Endothelial cell (in vitro differentiated cells): ENCODE measurements at regions not wholly inside any gene's neighbourhood (a gene's known extent, or its start where the extent isn't known, plus 50 kb on each side); places are given as distances from the start of the nearest gene placed in this dataset.

Experiments
- DNase-seq: peaks from one replicate; pipeline ENCODE4 v3.0.0; 2021; ENCODE audit warnings: low spot score
- H3K27ac Mint-ChIP-seq: one replicate; pipeline ENCODE4 v1.8.0; 2021; ENCODE audit warnings: mixed read lengths, inconsistent platforms; ENCODE audit not compliant: unreplicated experiment
- H3K27me3 Mint-ChIP-seq: one replicate; pipeline ENCODE4 v1.8.0; 2021; ENCODE audit warnings: mild to moderate bottlenecking, moderate library complexity, mixed read lengths, inconsistent platforms; ENCODE audit not compliant: unreplicated experiment
- H3K36me3 Mint-ChIP-seq: one replicate; pipeline ENCODE4 v1.8.0; 2021; ENCODE audit warnings: mild to moderate bottlenecking, low read depth, mixed read lengths, inconsistent platforms; ENCODE audit not compliant: unreplicated experiment
- H3K4me1 Mint-ChIP-seq: one replicate; pipeline ENCODE4 v1.8.0; 2021; ENCODE audit warnings: mild to moderate bottlenecking, mixed read lengths, inconsistent platforms; ENCODE audit not compliant: unreplicated experiment
- H3K4me3 Mint-ChIP-seq: one replicate; pipeline ENCODE4 v1.8.0; 2021; ENCODE audit warnings: mild to moderate bottlenecking, mixed read lengths, inconsistent platforms; ENCODE audit not compliant: unreplicated experiment
- H3K9me3 Mint-ChIP-seq: one replicate; pipeline ENCODE4 v1.8.0; 2021; ENCODE audit warnings: mixed read lengths, inconsistent platforms; ENCODE audit not compliant: unreplicated experiment
- CTCF ChIP-seq: fragments of 200-600 bp; sonication (generic); IDR thresholded peaks from one replicate; pipeline ENCODE4 v1.5.0; 2021; ENCODE audit warnings: antibody characterized with exemption; ENCODE audit not compliant: unreplicated experiment

- H3K4me1 Mint-ChIP-seq: no peaks in the 10 kb centered on the region
- peak; percentile 35 for TF ChIP-seq CTCF
- no peaks in the 10 kb centered on the region for H3K27me3 Mint-ChIP-seq
Measured at GRCh38 chr3:34882764-34883163, 756.6 kb upstream of the ARPP21 start.

GRCh38 chr3:34884007-34884406 is 755.3 kb upstream of the ARPP21 start:
- Mint-ChIP-seq H3K9me3 (no peaks in the 10 kb centered on the region), H3K27me3 (no peaks in the 10 kb centered on the region), H3K4me3 (no peak overlapping the region), H3K27ac (no peak overlapping the region), H3K4me1 (no peaks in the 10 kb centered on the region), H3K36me3 (no peaks in the 10 kb centered on the region)
- no peak for DNase-seq
- no peak for TF ChIP-seq CTCF

More at GRCh38 chr3:34882764-34883163, 756.6 kb upstream of the ARPP21 start:
- no peak overlapping the region for H3K27ac Mint-ChIP-seq
- H3K36me3 Mint-ChIP-seq: no peaks in the 10 kb centered on the region
- peak; percentile 17 for DNase-seq
- no peaks in the 10 kb centered on the region for H3K9me3 Mint-ChIP-seq
- H3K4me3 Mint-ChIP-seq: no peak overlapping the region

- Mint-ChIP-seq H3K27ac (no peak overlapping the region), H3K27me3 (no peaks in the 10 kb centered on the region), H3K4me1 (no peaks in the 10 kb centered on the region), H3K36me3 (no peaks in the 10 kb centered on the region), H3K4me3 (no peak overlapping the region), H3K9me3 (no peaks in the 10 kb centered on the region)
- no peak for TF ChIP-seq CTCF
- DNase-seq: no peak
Measured at GRCh38 chr3:34886443-34886842, 752.9 kb upstream of the ARPP21 start.

- Mint-ChIP-seq H3K27me3 (no peaks in the 10 kb centered on the region), H3K36me3 (no peaks in the 10 kb centered on the region), H3K4me3 (no peak overlapping the region), H3K4me1 (no peaks in the 10 kb centered on the region), H3K9me3 (no peaks in the 10 kb centered on the region), H3K27ac (no peak overlapping the region)
- TF ChIP-seq CTCF: no peak
- DNase-seq: no peak
Measured at GRCh38 chr3:34889641-34890040, 749.7 kb upstream of the ARPP21 start.

DNA sequence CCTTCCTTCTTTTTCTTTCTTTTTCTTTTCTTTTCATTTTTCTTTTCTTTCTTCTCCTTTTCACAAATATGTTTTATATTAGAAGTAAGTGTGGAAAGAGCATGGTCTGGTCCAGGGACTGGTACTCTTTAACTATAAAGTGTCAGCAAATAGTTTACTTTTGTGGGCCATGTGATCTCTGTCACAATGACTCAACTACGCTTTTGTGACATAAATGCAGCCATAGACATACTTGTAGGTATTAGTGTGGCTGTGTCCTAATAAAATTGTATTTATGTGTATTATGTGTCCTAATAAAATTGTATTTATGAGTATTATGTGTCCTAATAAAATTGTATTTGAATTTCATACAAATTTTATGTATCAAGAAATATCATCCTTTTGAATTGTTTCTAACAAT is 749.1 kb upstream of the ARPP21 start:
- H3K36me3 Mint-ChIP-seq: no peaks in the 10 kb centered on the region

More for the DNA sequence above, 749.1 kb upstream of the ARPP21 start:
- Mint-ChIP-seq H3K27ac (no peak overlapping the region), H3K27me3 (no peaks in the 10 kb centered on the region), H3K4me1 (no peaks in the 10 kb centered on the region), H3K9me3 (no peaks in the 10 kb centered on the region), H3K4me3 (no peak overlapping the region)
- no peak for DNase-seq
- no peak for TF ChIP-seq CTCF
